ENCODE measurements at regions not wholly inside any gene's neighbourhood (a gene's known extent, or its start where the extent isn't known, plus 50 kb on each side); places are given as distances from the start of the nearest gene placed in this dataset.

- Histone ChIP-seq H3K14ac (ENCODE audit: insufficient read depth, low read length) (no peak overlapping the region), H3K4me2 (ENCODE audit: insufficient read depth, insufficient read length, low read length) (no peak overlapping the region), H2BK20ac (ENCODE audit: low read depth, low read length, poor library complexity, severe bottlenecking) (no peak overlapping the region), H3K18ac (ENCODE audit: insufficient read length, low read depth, low read length) (no peak overlapping the region), H3T11ph (ENCODE audit: low read length) (no peak overlapping the region), H3K27ac (ENCODE audit: insufficient read length, low read depth, low read length) (no peak overlapping the region), H4K8ac (replicated peaks; ENCODE audit: insufficient read length, low read depth, low read length) (no peak overlapping the region), H3K79me1 (ENCODE audit: insufficient read depth, low read depth, low read length, poor library complexity, severe bottlenecking) (no peaks in the 10 kb centered on the region), H3K23ac (ENCODE audit: insufficient read length, low read depth, low read length) (no peak overlapping the region), H3K27me3 (ENCODE audit: insufficient read depth, low read length) (no peaks in the 10 kb centered on the region), H2AK5ac (ENCODE audit: insufficient read length, low read length) (no peak overlapping the region), H3K4ac (ENCODE audit: low read depth, low read length) (no peak overlapping the region), H3K79me2 (ENCODE audit: insufficient read depth, low read length) (no peaks in the 10 kb centered on the region), H2BK12ac (ENCODE audit: insufficient read length, low read depth, low read length) (no peak overlapping the region), H3K56ac (ENCODE audit: insufficient read length, low read depth, low read length) (no peak overlapping the region), H4K5ac (ENCODE audit: insufficient read length, low read depth, low read length) (no peak overlapping the region), H4K91ac (ENCODE audit: insufficient read length, low read depth, low read length) (no peak overlapping the region), H3K9me3 (ENCODE audit: control insufficient read depth, low read depth, low read length) (no peaks in the 10 kb centered on the region), H2BK15ac (ENCODE audit: low read depth, low read length) (no peak overlapping the region), H3K23me2 (ENCODE audit: insufficient read length, low read depth, low read length, poor library complexity, severe bottlenecking) (no peaks in the 10 kb centered on the region), H2BK120ac (ENCODE audit: low read depth, low read length, poor library complexity, severe bottlenecking) (no peak overlapping the region), H3K4me1 (ENCODE audit: insufficient read depth, low read length) (no peaks in the 10 kb centered on the region), H3K9ac (ENCODE audit: extremely low read depth, insufficient read length, low read length) (no peak overlapping the region), H2AFZ (ENCODE audit: low read length) (no peak overlapping the region), H4K20me1 (ENCODE audit: control insufficient read depth, insufficient read depth, insufficient read length) (no peaks in the 10 kb centered on the region), H2BK5ac (ENCODE audit: insufficient read length, low read length) (no peak overlapping the region)
- DNase-seq = no peak
- no peak overlapping the region for H3K4me3 Mint-ChIP-seq
- no peaks in the 10 kb centered on the region; a peak in 1 of 7 replicates for H3K36me3 Mint-ChIP-seq (ENCODE audit: insufficient read depth in 1 of 3, low read depth in 3 of 3)
- no peaks in the 10 kb centered on the region for H3K4me1 Mint-ChIP-seq
- no peak overlapping the region for H3K27ac Mint-ChIP-seq
- no peaks in the 10 kb centered on the region for H3K9me3 Mint-ChIP-seq
- TF ChIP-seq, protein P1, sequence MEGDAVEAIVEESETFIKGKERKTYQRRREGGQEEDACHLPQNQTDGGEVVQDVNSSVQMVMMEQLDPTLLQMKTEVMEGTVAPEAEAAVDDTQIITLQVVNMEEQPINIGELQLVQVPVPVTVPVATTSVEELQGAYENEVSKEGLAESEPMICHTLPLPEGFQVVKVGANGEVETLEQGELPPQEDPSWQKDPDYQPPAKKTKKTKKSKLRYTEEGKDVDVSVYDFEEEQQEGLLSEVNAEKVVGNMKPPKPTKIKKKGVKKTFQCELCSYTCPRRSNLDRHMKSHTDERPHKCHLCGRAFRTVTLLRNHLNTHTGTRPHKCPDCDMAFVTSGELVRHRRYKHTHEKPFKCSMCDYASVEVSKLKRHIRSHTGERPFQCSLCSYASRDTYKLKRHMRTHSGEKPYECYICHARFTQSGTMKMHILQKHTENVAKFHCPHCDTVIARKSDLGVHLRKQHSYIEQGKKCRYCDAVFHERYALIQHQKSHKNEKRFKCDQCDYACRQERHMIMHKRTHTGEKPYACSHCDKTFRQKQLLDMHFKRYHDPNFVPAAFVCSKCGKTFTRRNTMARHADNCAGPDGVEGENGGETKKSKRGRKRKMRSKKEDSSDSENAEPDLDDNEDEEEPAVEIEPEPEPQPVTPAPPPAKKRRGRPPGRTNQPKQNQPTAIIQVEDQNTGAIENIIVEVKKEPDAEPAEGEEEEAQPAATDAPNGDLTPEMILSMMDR (conservative IDR thresholded peaks at IDR 0.05) = no peak
- WGBS (ENCODE audit: extremely low coverage, insufficient read length, low lambda C conversion rate) = no CpG with 5 or more reads among the region's 5 CpGs
- peaks cover 2% of the 10 kb centered on the region; the same call in 1 of the 2 replicates for H3K27me3 Mint-ChIP-seq (ENCODE audit: low read depth)
Observed at GRCh38 chr21:15274701-15275485, 210.1 kb upstream of the NRIP1 start.
